ENCODE measurements at regions not wholly inside any gene's neighbourhood (a gene's known extent, or its start where the extent isn't known, plus 50 kb on each side); places are given as distances from the start of the nearest gene placed in this dataset.

DNA sequence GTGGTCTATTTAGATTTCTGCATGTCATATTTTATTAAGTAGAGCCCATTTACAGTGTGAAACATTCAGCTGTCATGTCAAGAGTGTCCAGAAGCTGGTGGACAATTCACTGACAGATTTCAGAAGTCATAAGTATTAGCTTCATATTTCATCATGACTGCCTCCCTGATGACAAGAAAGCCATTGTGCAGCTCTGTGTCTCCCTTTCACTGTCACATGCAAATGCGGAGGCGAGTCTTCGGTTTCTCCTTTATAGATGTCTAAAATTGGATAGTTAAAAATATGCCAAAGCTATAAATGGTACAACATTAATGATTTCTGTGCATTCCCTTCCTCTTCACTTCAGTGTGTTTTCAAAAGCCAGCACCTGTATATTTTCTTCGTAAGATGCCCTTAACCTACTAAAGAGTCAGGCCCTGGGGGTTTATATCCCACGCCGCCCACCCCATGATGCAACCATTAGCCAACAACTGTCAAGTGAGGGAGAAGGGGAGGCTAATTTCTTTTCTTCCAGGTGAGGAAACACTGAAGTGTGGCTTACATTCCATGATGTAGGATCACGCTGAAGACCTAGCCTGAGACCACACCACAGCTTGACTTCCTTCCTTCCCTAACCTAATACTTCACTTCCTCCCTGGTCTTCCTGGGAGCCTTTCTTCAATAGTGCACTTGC lies 99.6 kb upstream of the DDX18 start:
- Histone ChIP-seq H3K9me3 (ENCODE audit: insufficient read depth in 2 of 2, low read depth in 1 of 2, low read length in 1 of 2) (no peaks in the 10 kb centered on the region), H3K79me2 (ENCODE audit: control insufficient read depth in 1 of 2, insufficient read depth in 2 of 2, low read length in 2 of 2) (no peaks in the 10 kb centered on the region), H3K23ac (ENCODE audit: insufficient read length) (no peak overlapping the region), H3K56ac (replicated peaks; ENCODE audit: insufficient read length, low read depth, low read length) (no peak overlapping the region), H3K36me3 (ENCODE audit: control insufficient read depth in 2 of 4, insufficient read depth in 4 of 4, low read length in 3 of 4) (no peaks in the 10 kb centered on the region), H4K8ac (ENCODE audit: extremely low read depth, insufficient read depth, low read length) (no peak overlapping the region), H2AFZ (ENCODE audit: low read length) (no peak overlapping the region), H3K4ac (replicated peaks; ENCODE audit: insufficient read length, low read depth, low read length) (no peak overlapping the region), H3K27ac (ENCODE audit: low read depth, low read length) (no peak overlapping the region), H4K20me1 (replicated peaks in 1 of 2; ENCODE audit: control insufficient read depth in 1 of 2, insufficient read depth in 2 of 2, low read length in 2 of 2) (no peaks in the 10 kb centered on the region), H3K14ac (ENCODE audit: insufficient read length) (no peak overlapping the region), H3K4me2 (ENCODE audit: insufficient read depth in 1 of 2, low read depth in 2 of 2, low read length in 2 of 2) (no peak overlapping the region), H4K5ac (ENCODE audit: insufficient read length, low read depth, low read length) (no peak overlapping the region), H3K18ac (ENCODE audit: extremely low read depth, low read length) (no peak overlapping the region), H3K4me1 (replicated peaks in 1 of 4; ENCODE audit: control insufficient read depth in 3 of 4, insufficient read depth in 4 of 4, low read length in 3 of 4) (no peaks in the 10 kb centered on the region), H3K4me3 (ENCODE audit: extremely low read depth in 1 of 4, insufficient read depth in 2 of 4, low read depth in 3 of 4, low read length in 4 of 4) (no peak overlapping the region), H4K91ac (replicated peaks; ENCODE audit: insufficient read length, low read length) (no peak overlapping the region), H2BK20ac (ENCODE audit: low read length) (no peak overlapping the region), H3K23me2 (ENCODE audit: low read depth, low read length) (no peaks in the 10 kb centered on the region; the same call in 1 of the 2 replicates), H2BK12ac (ENCODE audit: low read depth, low read length) (no peak overlapping the region), H2BK120ac (replicated peaks; ENCODE audit: low read depth, low read length) (no peak overlapping the region), H2BK15ac (ENCODE audit: low read length) (no peak overlapping the region), H2AK5ac (ENCODE audit: low read depth, low read length) (no peak overlapping the region), H2BK5ac (ENCODE audit: low read depth, low read length) (no peak overlapping the region), H3K9ac (replicated peaks in 1 of 4; ENCODE audit: extremely low read depth in 1 of 4, low read depth in 3 of 4, low read length in 3 of 4) (no peak overlapping the region), H3K27me3 (replicated peaks in 1 of 4; ENCODE audit: control insufficient read depth in 3 of 4, extremely low read depth in 1 of 4, insufficient read depth in 3 of 4, low read length in 3 of 4) (no peaks in the 10 kb centered on the region), H3K79me1 (ENCODE audit: low read depth, low read length) (no peaks in the 10 kb centered on the region)
- no peak for TF ChIP-seq KDM1A (IDR thresholded peaks at IDR 0.05; ENCODE audit: borderline replicate concordance, low read length)
- no peak for TF ChIP-seq RBBP5 (IDR thresholded peaks at IDR 0.05; ENCODE audit: borderline replicate concordance, low read depth, low read length)
- no peak for TF ChIP-seq POLR2AphosphoS5 (IDR thresholded peaks at IDR 0.05; ENCODE audit: low read depth, low read length)
- 90% methylated on average over 7 of the region's 7 CpGs; no CpG with 5 or more reads in 1 of the 2 experiments for WGBS, 2 experiments (ENCODE audit: extremely low coverage in 1 of 2, insufficient coverage in 1 of 2, insufficient read length in 1 of 2, insufficient replicate concordance in 2 of 2, low coverage in 1 of 2, low lambda C conversion rate in 2 of 2, missing lambda C conversion rate in 1 of 2)
- ChIA-PET CTCF (ENCODE audit: partially characterized antibody) (interaction anchor here (0.7 to 1.8 kb wide), 6 partner anchors 12 to 242 kb away, joined by 3 to 6 read pairs (median 4); no protein-coding TSS in a partner anchor), POLR2A (ENCODE audit: partially characterized antibody) (no interaction called here)
- FAIRE-seq (no peak), DNase-seq (ENCODE audit: low read depth in 1 of 2, low spot score in 2 of 2) (no peak)
